ENCODE measurements at regions not wholly inside any gene's neighbourhood (a gene's known extent, or its start where the extent isn't known, plus 50 kb on each side); places are given as distances from the start of the nearest gene placed in this dataset.

- H3K4me1 ChIP-seq (ENCODE audit: insufficient read depth, low read length) = peaks cover 14% of the 10 kb centered on the region
- no peak overlapping the region for H3K27ac ChIP-seq (ENCODE audit: low read depth, low read length)
Measured at GRCh38 chr6:14726816-14727493, 518.9 kb upstream of the JARID2 start.

GRCh38 chr6:14727494-14728395, 518.1 kb upstream of the JARID2 start:
- Histone ChIP-seq H3K9ac (ENCODE audit: low read depth, low read length) (no peak overlapping the region), H3K4me3 (ENCODE audit: low read length) (no peak overlapping the region), H3K36me3 (ENCODE audit: insufficient read depth, low read length) (no peaks in the 10 kb centered on the region), H3K4me1 (ENCODE audit: insufficient read depth, low read length) (peaks cover 20% of the 10 kb centered on the region), H3K9me3 (ENCODE audit: insufficient read depth, low read depth, low read length) (no peaks in the 10 kb centered on the region), H3K27ac (ENCODE audit: low read depth, low read length) (no peak overlapping the region), H3K27me3 (ENCODE audit: insufficient read depth, low read length) (no peaks in the 10 kb centered on the region)
- 97% methylated on average over 6 of the region's 7 CpGs for WGBS

More at GRCh38 chr6:14726816-14727493, 518.9 kb upstream of the JARID2 start:
- WGBS = 94% methylated on average over 6 of the region's 7 CpGs
- H3K27me3 ChIP-seq (ENCODE audit: insufficient read depth, low read length) = no peaks in the 10 kb centered on the region
- no peak overlapping the region for H3K9ac ChIP-seq (ENCODE audit: low read depth, low read length)
- no peak overlapping the region for H3K4me3 ChIP-seq (ENCODE audit: low read length)
- no peaks in the 10 kb centered on the region for H3K36me3 ChIP-seq (ENCODE audit: insufficient read depth, low read length)
- no peaks in the 10 kb centered on the region for H3K9me3 ChIP-seq (ENCODE audit: insufficient read depth, low read depth, low read length)

DNA sequence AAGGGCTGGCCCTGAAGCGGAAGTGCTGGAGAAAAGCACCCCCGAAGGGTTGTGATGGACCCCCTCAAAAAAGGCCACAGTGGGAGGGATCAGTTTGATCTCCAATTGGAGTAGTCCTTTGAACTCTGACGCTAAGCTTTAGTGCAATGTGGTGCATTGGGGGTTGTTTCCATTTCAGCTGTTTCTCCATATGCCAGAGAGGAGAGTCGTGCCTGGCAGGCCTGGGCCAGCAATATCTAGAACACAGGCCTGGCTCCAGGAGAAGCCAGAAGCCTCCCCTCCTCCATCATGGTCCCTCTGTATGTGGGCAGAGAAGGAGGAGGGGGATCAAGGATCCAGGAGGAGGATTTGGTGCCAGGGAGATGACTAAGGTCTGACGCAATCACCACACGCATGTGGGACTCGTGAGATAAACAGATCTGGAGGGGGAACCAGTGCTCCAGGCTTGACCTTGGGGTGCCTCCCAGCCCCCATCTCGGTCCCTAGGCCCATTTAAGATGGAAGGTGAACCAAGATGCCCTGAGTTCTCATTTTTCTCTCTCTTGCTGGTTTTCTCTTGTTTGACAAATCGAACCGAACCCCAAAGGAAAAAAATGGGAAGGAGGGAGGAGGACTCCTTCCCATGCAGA, 517.4 kb upstream of the JARID2 start:
- Histone ChIP-seq H3K4me3 (ENCODE audit: low read length) (no peak overlapping the region), H3K36me3 (ENCODE audit: insufficient read depth, low read length) (no peaks in the 10 kb centered on the region), H3K27ac (ENCODE audit: low read depth, low read length) (no peak overlapping the region), H3K9me3 (ENCODE audit: insufficient read depth, low read depth, low read length) (no peaks in the 10 kb centered on the region), H3K27me3 (ENCODE audit: insufficient read depth, low read length) (no peaks in the 10 kb centered on the region), H3K4me1 (ENCODE audit: insufficient read depth, low read length) (peaks cover 28% of the 10 kb centered on the region), H3K9ac (ENCODE audit: low read depth, low read length) (no peak overlapping the region)
- 93% methylated on average over 10 of the region's 10 CpGs for WGBS

GRCh38 chr6:14729129-14729871, 516.6 kb upstream of the JARID2 start:
- Histone ChIP-seq H3K9ac (ENCODE audit: low read depth, low read length) (no peak overlapping the region), H3K9me3 (ENCODE audit: insufficient read depth, low read depth, low read length) (no peaks in the 10 kb centered on the region), H3K27ac (ENCODE audit: low read depth, low read length) (no peak overlapping the region), H3K27me3 (ENCODE audit: insufficient read depth, low read length) (no peaks in the 10 kb centered on the region), H3K4me3 (ENCODE audit: low read length) (no peak overlapping the region), H3K4me1 (ENCODE audit: insufficient read depth, low read length) (peaks cover 29% of the 10 kb centered on the region), H3K36me3 (ENCODE audit: insufficient read depth, low read length) (no peaks in the 10 kb centered on the region)
- WGBS = 52% methylated on average over 12 of the region's 13 CpGs

DNA sequence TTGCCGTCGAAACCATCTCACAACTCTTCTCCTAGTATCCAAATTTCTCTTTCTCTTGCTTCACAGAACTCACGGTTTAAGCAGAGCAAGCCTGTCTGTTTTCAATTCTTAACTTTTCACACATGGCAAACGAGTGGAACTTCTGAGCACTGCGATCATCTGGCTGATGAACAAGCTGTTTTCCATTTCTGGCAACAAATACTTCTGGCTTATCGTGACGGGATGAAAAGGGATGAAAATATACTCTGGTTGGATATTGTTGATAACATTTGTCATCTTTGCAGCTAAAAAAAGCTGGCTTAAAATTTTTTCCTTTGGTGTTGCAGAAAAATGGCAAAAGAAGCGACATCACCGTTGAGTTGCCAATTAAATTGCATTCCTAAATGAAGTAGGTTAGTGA, 515.2 kb upstream of the JARID2 start:
- Histone ChIP-seq H3K9ac (ENCODE audit: low read depth, low read length) (no peak overlapping the region), H3K4me1 (ENCODE audit: insufficient read depth, low read length) (peaks cover 29% of the 10 kb centered on the region), H3K27ac (ENCODE audit: low read depth, low read length) (no peak overlapping the region), H3K9me3 (ENCODE audit: insufficient read depth, low read depth, low read length) (no peaks in the 10 kb centered on the region), H3K27me3 (ENCODE audit: insufficient read depth, low read length) (no peaks in the 10 kb centered on the region), H3K36me3 (ENCODE audit: insufficient read depth, low read length) (no peaks in the 10 kb centered on the region), H3K4me3 (ENCODE audit: low read length) (no peak overlapping the region)
- whole genome bisulfite sequencing = 96% methylated on average over 9 of the region's 9 CpGs

DNA sequence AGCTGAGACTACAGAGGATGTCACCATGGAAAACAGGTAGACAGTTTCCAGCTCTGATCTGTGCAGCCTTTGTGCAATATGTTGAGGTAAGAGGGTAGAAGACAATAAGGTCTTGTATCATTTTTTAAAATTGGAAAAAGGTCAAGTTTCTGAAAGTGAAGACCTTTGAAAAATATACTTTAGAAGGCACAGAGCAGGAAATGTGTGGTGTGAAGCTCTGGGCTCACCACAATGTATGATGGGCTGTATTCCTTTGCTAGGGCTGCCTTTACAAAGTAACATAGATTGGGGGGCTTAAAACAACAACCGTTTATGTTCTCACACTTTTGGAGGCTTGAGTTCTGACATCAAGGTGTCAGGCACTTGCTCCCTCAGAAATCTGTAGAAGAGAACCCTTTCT, 514.3 kb upstream of the JARID2 start:
- no peak overlapping the region for H3K4me3 ChIP-seq (ENCODE audit: low read length)
- H3K36me3 ChIP-seq (ENCODE audit: insufficient read depth, low read length) = no peaks in the 10 kb centered on the region
- no peaks in the 10 kb centered on the region for H3K9me3 ChIP-seq (ENCODE audit: insufficient read depth, low read depth, low read length)
- H3K27ac ChIP-seq (ENCODE audit: low read depth, low read length) = no peak overlapping the region
- no peaks in the 10 kb centered on the region for H3K27me3 ChIP-seq (ENCODE audit: insufficient read depth, low read length)
- no peak overlapping the region for H3K9ac ChIP-seq (ENCODE audit: low read depth, low read length)
- WGBS = 85% methylated on average over 1 of the region's 1 CpG
- H3K4me1 ChIP-seq (ENCODE audit: insufficient read depth, low read length) = peaks cover 29% of the 10 kb centered on the region

DNA sequence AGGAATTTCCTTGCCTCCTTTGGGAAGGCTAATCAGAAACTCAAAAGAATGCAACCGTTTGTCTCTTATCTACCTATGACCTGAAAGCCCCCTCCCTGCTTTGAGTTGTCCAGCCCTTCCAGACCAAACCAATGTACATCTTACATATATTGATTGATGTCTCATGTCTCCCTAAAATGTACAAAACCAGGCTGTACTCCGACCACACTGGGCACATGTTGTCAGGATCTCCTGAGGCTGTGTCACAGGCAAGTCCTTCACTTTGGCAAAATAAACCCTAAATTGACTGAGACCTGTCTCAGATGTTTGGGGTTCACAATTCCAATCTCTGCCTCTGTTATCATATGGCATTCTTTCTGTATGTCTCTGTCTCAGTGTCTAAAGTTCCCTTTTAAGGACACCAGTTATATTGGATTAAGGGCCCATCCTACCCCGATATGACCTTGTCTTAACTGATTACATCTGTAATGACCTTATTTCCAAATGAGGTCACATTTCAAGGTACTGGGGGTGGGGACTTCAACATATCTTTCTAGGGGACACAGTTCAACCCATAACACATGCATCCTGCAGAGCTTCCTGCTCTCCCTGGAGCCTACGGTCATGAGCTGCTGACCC, 513.5 kb upstream of the JARID2 start:
- H3K9me3 ChIP-seq (ENCODE audit: insufficient read depth, low read depth, low read length) = no peaks in the 10 kb centered on the region
- 78% methylated on average over 4 of the region's 4 CpGs for WGBS
- no peaks in the 10 kb centered on the region; the same call in 1 of the 2 replicates for H3K27me3 ChIP-seq (ENCODE audit: insufficient read depth, low read length)
- no peaks in the 10 kb centered on the region for H3K36me3 ChIP-seq (ENCODE audit: insufficient read depth, low read length)
- H3K9ac ChIP-seq (ENCODE audit: low read depth, low read length) = no peak overlapping the region
- H3K27ac ChIP-seq (ENCODE audit: low read depth, low read length) = no peak overlapping the region
- no peak overlapping the region for H3K4me3 ChIP-seq (ENCODE audit: low read length)
- H3K4me1 ChIP-seq (ENCODE audit: insufficient read depth, low read length) = peaks cover 29% of the 10 kb centered on the region

- no peak overlapping the region for H3K9ac ChIP-seq (ENCODE audit: low read depth, low read length)
- no peaks in the 10 kb centered on the region; the same call in 1 of the 2 replicates for H3K27me3 ChIP-seq (ENCODE audit: insufficient read depth, low read length)
- no peaks in the 10 kb centered on the region for H3K36me3 ChIP-seq (ENCODE audit: insufficient read depth, low read length)
- 58% methylated on average over 15 of the region's 17 CpGs for WGBS
- no peaks in the 10 kb centered on the region for H3K9me3 ChIP-seq (ENCODE audit: insufficient read depth, low read depth, low read length)
- no peak overlapping the region for H3K27ac ChIP-seq (ENCODE audit: low read depth, low read length)
- H3K4me3 ChIP-seq (ENCODE audit: low read length) = no peak overlapping the region
- peaks cover 29% of the 10 kb centered on the region for H3K4me1 ChIP-seq (ENCODE audit: insufficient read depth, low read length)
Measured at GRCh38 chr6:14732844-14733757, 512.8 kb upstream of the JARID2 start.

DNA sequence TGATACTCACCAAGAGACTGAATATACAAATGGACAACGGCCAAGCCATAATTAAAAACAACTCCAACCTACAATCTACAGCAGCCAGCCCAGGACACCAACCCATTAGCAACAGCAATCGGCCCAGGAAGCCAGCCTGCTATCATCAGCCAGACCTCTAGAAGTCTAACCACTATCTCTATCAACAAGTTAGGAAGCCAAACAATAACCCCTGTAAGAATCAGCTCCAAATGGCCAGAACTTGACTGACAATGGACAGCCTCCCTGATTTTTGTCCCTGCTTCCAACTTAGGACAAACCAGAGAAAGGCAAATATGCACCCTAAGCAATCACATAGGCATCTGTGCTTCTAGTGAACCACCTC, 511.8 kb upstream of the JARID2 start:
- 92% methylated on average over 2 of the region's 2 CpGs for WGBS
- Histone ChIP-seq H3K9me3 (ENCODE audit: insufficient read depth, low read depth, low read length) (no peaks in the 10 kb centered on the region), H3K9ac (ENCODE audit: low read depth, low read length) (no peak overlapping the region), H3K4me3 (ENCODE audit: low read length) (no peak overlapping the region), H3K4me1 (ENCODE audit: insufficient read depth, low read length) (peaks cover 25% of the 10 kb centered on the region), H3K27me3 (ENCODE audit: insufficient read depth, low read length) (no peaks in the 10 kb centered on the region; the same call in 1 of the 2 replicates), H3K27ac (ENCODE audit: low read depth, low read length) (no peak overlapping the region), H3K36me3 (ENCODE audit: insufficient read depth, low read length) (no peaks in the 10 kb centered on the region)
